Ascending aorta (tissue), 2 donors: ENCODE measurements at regions not wholly inside any gene's neighbourhood (a gene's known extent, or its start where the extent isn't known, plus 50 kb on each side); places are given as distances from the start of the nearest gene placed in this dataset.
"Not testable (repeated sequence)": the region's sequence is repeated elsewhere in the genome, so short reads cannot be mapped to it uniquely, and the experiment has no call there.

Experiments used
- DNase-seq, 2 donors: peaks; one replicate each; pipeline ENCODE4 v3.0.0-alpha.2; 2019; ENCODE audit warnings: low spot score in 2 of 2
- H3K27ac ChIP-seq, 2 donors: fragments of 200-600 bp; sonication (generic); one replicate each; pipeline ENCODE4 v1.5.1; 2016 to 2017; ENCODE audit warnings: mild to moderate bottlenecking in 1 of 2
- H3K27me3 ChIP-seq: fragments of 200-600 bp; sonication (generic); one replicate; pipeline ENCODE4 v1.5.1; 2017
- H3K36me3 ChIP-seq, 2 donors: fragments of 200-600 bp; sonication (generic); one replicate each; pipeline ENCODE4 v1.5.1; 2016
- H3K4me1 ChIP-seq, 2 donors: fragments of 200-600 bp; sonication (generic); one replicate each; pipeline ENCODE4 v1.5.1; 2016 to 2017; ENCODE audit warnings: mild to moderate bottlenecking in 1 of 2
- H3K4me3 ChIP-seq, 2 donors: fragments of 200-600 bp; sonication (generic); one replicate each; pipeline ENCODE4 v1.5.1; 2016 to 2017; ENCODE audit warnings: mild to moderate bottlenecking in 1 of 2
- H3K9me3 ChIP-seq, 2 donors: fragments of 200-600 bp; sonication (generic); one replicate each; pipeline ENCODE4 v1.5.1; 2016
- intact Hi-C: fragments of 100-400 bp; cut with DNase I; formaldehyde crosslinking; loops from one replicate; pipeline ENCODE4 v1.15.1; 2023
- TF ChIP-seq, protein P1 (sequence below), 3 experiments: fragments of 200-600 bp in 2 of 3; fragments of 450-650 bp in 1 of 3; sonication (generic) in 2 of 3; IDR thresholded peaks; one replicate each; pipeline ENCODE4 v1.5.1; 2016 to 2019; ENCODE audit warnings: antibody characterized with exemption in 3 of 3, mild to moderate bottlenecking in 1 of 3, moderate library complexity in 1 of 3

- TF ChIP-seq, protein P1, sequence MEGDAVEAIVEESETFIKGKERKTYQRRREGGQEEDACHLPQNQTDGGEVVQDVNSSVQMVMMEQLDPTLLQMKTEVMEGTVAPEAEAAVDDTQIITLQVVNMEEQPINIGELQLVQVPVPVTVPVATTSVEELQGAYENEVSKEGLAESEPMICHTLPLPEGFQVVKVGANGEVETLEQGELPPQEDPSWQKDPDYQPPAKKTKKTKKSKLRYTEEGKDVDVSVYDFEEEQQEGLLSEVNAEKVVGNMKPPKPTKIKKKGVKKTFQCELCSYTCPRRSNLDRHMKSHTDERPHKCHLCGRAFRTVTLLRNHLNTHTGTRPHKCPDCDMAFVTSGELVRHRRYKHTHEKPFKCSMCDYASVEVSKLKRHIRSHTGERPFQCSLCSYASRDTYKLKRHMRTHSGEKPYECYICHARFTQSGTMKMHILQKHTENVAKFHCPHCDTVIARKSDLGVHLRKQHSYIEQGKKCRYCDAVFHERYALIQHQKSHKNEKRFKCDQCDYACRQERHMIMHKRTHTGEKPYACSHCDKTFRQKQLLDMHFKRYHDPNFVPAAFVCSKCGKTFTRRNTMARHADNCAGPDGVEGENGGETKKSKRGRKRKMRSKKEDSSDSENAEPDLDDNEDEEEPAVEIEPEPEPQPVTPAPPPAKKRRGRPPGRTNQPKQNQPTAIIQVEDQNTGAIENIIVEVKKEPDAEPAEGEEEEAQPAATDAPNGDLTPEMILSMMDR (IDR thresholded peaks at IDR 0.05), result no peak
- Histone ChIP-seq H3K36me3 (no peaks in the 10 kb centered on the region), H3K4me1 (no peaks in the 10 kb centered on the region), H3K27me3 (no peaks in the 10 kb centered on the region), H3K9me3 (no peaks in the 10 kb centered on the region), H3K4me3 (no peak overlapping the region), H3K27ac (no peak overlapping the region)
- intact Hi-C loops, result loop anchor here (10.0 kb wide), 1 partner anchor 216 kb away; the partner anchor contains the start of gene EGR2
- no peak for DNase-seq
These were observed 205.4 kb upstream of the ADO start for GRCh38 chr10:62599161-62599560.

- DNase-seq, intact Hi-C loops, H3K9me3 ChIP-seq, H3K27me3 ChIP-seq, H3K4me1 ChIP-seq, H3K4me3 ChIP-seq, H3K27ac ChIP-seq, H3K36me3 ChIP-seq: not testable (repeated sequence)
These were observed 198.0 kb upstream of the ADO start for GRCh38 chr10:62606551-62606950.

DNA sequence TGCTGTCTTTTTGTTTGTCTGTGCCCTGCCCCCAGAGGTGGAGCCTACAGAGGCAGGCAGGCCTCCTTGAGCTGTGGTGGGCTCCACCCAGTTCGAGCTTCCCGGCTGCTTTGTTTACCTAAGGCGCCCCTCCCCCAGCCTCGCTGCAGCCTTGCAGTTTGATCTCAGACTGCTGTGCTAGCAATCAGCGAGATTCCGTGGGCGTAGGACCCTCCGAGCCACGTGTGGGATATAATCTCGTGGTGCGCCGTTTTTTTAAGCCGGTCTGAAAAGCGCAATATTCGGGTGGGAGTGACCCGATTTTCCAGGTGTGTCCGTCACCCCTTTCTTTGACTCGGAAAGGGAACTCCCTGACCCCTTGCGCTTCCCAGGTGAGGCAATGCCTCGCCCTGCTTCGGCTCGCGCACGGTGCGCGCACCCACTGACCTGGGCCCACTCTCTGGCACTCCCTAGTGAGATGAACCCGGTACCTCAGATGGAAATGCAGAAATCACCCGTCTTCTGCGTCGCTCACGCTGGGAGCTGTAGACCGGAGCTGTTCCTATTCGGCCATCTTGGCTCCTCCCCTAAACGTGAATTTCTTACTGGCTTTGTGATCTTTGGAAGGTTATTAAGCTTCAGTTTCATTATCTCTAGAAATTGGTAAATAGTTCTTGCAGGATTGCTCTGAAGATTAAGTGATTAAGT lies 196.2 kb upstream of the ADO start:
- H3K27ac ChIP-seq, DNase-seq, H3K4me3 ChIP-seq, H3K9me3 ChIP-seq, H3K36me3 ChIP-seq, intact Hi-C loops, H3K4me1 ChIP-seq, H3K27me3 ChIP-seq: not testable (repeated sequence)

- Histone ChIP-seq H3K27ac (no peak overlapping the region), H3K9me3 (no peaks in the 10 kb centered on the region), H3K4me1 (no peaks in the 10 kb centered on the region), H3K36me3 (no peaks in the 10 kb centered on the region), H3K4me3 (no peak overlapping the region), H3K27me3 (no peaks in the 10 kb centered on the region)
- TF ChIP-seq, protein P1 (IDR thresholded peaks at IDR 0.05), result peak; percentile 19 to 46 (median 44)
- intact Hi-C loops, result no loop called here
- no peak for DNase-seq
These were observed 193.8 kb upstream of the ADO start for GRCh38 chr10:62610649-62611229.

GRCh38 chr10:62613424-62613823 lies 191.1 kb upstream of the ADO start:
- TF ChIP-seq, protein P1 (IDR thresholded peaks at IDR 0.05), result no peak
- no peaks in the 10 kb centered on the region for H3K27me3 ChIP-seq
- H3K4me1 ChIP-seq, result no peaks in the 10 kb centered on the region
- no peak overlapping the region for H3K4me3 ChIP-seq
- no peak for DNase-seq
- no peaks in the 10 kb centered on the region for H3K36me3 ChIP-seq
- intact Hi-C loops, result no loop called here
- no peak overlapping the region for H3K27ac ChIP-seq
- no peaks in the 10 kb centered on the region for H3K9me3 ChIP-seq

DNA sequence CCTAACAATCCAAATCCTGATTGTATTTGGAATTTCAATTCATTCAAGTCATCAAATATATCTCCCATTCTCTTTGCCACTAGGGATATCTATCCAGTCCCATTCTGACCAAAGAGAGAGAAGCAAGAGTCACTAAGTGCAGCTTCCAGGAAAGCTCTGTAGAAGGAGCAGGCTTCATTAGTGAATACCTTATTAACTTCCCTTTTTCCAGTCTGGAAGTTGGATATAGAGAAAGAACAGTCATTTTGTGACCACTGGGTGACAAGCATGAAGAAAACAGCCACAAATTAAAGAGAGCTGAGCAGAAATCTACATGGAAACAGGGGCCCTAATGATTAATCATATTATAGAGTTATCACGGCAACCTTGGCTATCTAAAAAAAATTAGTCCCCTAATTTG lies 190.7 kb upstream of the ADO start:
- TF ChIP-seq, protein P1 (IDR thresholded peaks at IDR 0.05), result no peak
- Histone ChIP-seq H3K4me1 (no peaks in the 10 kb centered on the region), H3K36me3 (no peaks in the 10 kb centered on the region), H3K9me3 (no peaks in the 10 kb centered on the region), H3K27me3 (no peaks in the 10 kb centered on the region), H3K27ac (no peak overlapping the region), H3K4me3 (no peak overlapping the region)
- DNase-seq, result no peak
- intact Hi-C loops, result no loop called here
